ENCODE measurements at regions not wholly inside any gene's neighbourhood (a gene's known extent, or its start where the extent isn't known, plus 50 kb on each side); places are given as distances from the start of the nearest gene placed in this dataset.

DNA sequence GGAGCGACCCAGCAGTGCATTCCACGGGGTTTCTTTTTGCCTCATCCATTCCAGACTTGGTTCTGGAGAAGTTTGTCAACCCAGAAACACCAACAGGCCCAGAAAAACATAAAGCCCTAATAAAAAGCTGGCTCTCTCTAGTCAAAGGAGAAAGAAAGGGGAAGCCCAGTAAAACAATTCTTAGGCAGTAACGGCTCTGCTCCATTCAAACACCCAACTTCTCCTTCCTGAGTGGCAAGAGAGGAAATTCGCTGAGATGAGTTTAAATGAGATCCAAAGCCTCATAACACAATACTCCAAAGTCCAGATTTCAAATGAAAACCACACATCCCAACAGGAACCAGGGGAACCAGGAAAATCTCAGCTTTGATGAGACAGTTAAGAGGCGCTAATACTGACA is 179.9 kb downstream of the RPIA start:
- no peak overlapping the region for H3K4me2 ChIP-seq (ENCODE audit: insufficient read depth, insufficient read length, low read length)
- H2BK15ac ChIP-seq (ENCODE audit: low read depth, low read length): no peak overlapping the region
- H4K20me1 ChIP-seq (ENCODE audit: control insufficient read depth, insufficient read depth, insufficient read length): no peaks in the 10 kb centered on the region
- H2BK5ac ChIP-seq (ENCODE audit: insufficient read length, low read length): no peak overlapping the region
- H3K18ac ChIP-seq (ENCODE audit: insufficient read length, low read depth, low read length): no peak overlapping the region
- no peak overlapping the region for H4K8ac ChIP-seq (replicated peaks; ENCODE audit: insufficient read length, low read depth, low read length)
- no peak overlapping the region for H3K9ac ChIP-seq (ENCODE audit: extremely low read depth, insufficient read length, low read length)
- no peaks in the 10 kb centered on the region for H3K79me2 ChIP-seq (ENCODE audit: insufficient read depth, low read length)
- H3K36me3 Mint-ChIP-seq (ENCODE audit: insufficient read depth in 1 of 3, low read depth in 3 of 3): peaks cover 0 to 12% (median 0%) of the 10 kb centered on the region in 3 experiments; a peak in 2 of 7 replicates
- no peak overlapping the region for H4K91ac ChIP-seq (ENCODE audit: insufficient read length, low read depth, low read length)
- no peak overlapping the region for H3K27ac Mint-ChIP-seq
- H3K4ac ChIP-seq (ENCODE audit: low read depth, low read length): no peak overlapping the region
- H2AK5ac ChIP-seq (ENCODE audit: insufficient read length, low read length): no peak overlapping the region
- DNase-seq: no peak
- H4K5ac ChIP-seq (ENCODE audit: insufficient read length, low read depth, low read length): no peak overlapping the region
- H2BK20ac ChIP-seq (ENCODE audit: low read depth, low read length, poor library complexity, severe bottlenecking): no peak overlapping the region
- peaks cover 54 to 88% of the 10 kb centered on the region in 2 experiments for H3K9me3 Mint-ChIP-seq
- no peak overlapping the region for H3K14ac ChIP-seq (ENCODE audit: insufficient read depth, low read length)
- no peak overlapping the region for H3K23ac ChIP-seq (ENCODE audit: insufficient read length, low read depth, low read length)
- no peak overlapping the region for H2BK12ac ChIP-seq (ENCODE audit: insufficient read length, low read depth, low read length)
- H3K27ac ChIP-seq (ENCODE audit: insufficient read length, low read depth, low read length): no peak overlapping the region
- no peak for TF ChIP-seq CTCF (conservative IDR thresholded peaks at IDR 0.05)
- no peak overlapping the region for H2BK120ac ChIP-seq (ENCODE audit: low read depth, low read length, poor library complexity, severe bottlenecking)
- H3K4me3 Mint-ChIP-seq: no peak overlapping the region; a peak in 1 of 5 replicates
- H3K56ac ChIP-seq (ENCODE audit: insufficient read length, low read depth, low read length): no peak overlapping the region
- H3K27me3 Mint-ChIP-seq (ENCODE audit: low read depth): peaks cover 6% of the 10 kb centered on the region
- H3K9me3 ChIP-seq (ENCODE audit: control insufficient read depth, low read depth, low read length): peaks cover 11% of the 10 kb centered on the region
- H3K4me1 Mint-ChIP-seq: no peaks in the 10 kb centered on the region
- no peak overlapping the region for H3T11ph ChIP-seq (ENCODE audit: low read length)
- H2AFZ ChIP-seq (ENCODE audit: low read length): no peak overlapping the region
- no peaks in the 10 kb centered on the region for H3K27me3 ChIP-seq (ENCODE audit: insufficient read depth, low read length)
- H3K4me1 ChIP-seq (ENCODE audit: insufficient read depth, low read length): no peaks in the 10 kb centered on the region
- H3K23me2 ChIP-seq (ENCODE audit: insufficient read length, low read depth, low read length, poor library complexity, severe bottlenecking): no peaks in the 10 kb centered on the region
- WGBS (ENCODE audit: extremely low coverage, insufficient read length, low lambda C conversion rate): no CpG with 5 or more reads among the region's 5 CpGs
- H3K79me1 ChIP-seq (ENCODE audit: insufficient read depth, low read depth, low read length, poor library complexity, severe bottlenecking): no peaks in the 10 kb centered on the region
